ACHN (cell line): ENCODE measurements at regions not wholly inside any gene's neighbourhood (a gene's known extent, or its start where the extent isn't known, plus 50 kb on each side); places are given as distances from the start of the nearest gene placed in this dataset.
"Not testable (repeated sequence)": the region's sequence is repeated elsewhere in the genome, so short reads cannot be mapped to it uniquely, and the experiment has no call there.

Experiments
- DNase-seq: peaks from one replicate; pipeline ENCODE4 v3.0.0-alpha.2; 2015
- in situ Hi-C: cut with HindIII; loops from 2 replicates; pipeline ENCODE4 v1.10.0; 2017; ENCODE audit warnings: low sequenced_read_pairs, low pct_ligation_motif_present, low pct_unique_long_range_greater_than_20kb

DNA sequence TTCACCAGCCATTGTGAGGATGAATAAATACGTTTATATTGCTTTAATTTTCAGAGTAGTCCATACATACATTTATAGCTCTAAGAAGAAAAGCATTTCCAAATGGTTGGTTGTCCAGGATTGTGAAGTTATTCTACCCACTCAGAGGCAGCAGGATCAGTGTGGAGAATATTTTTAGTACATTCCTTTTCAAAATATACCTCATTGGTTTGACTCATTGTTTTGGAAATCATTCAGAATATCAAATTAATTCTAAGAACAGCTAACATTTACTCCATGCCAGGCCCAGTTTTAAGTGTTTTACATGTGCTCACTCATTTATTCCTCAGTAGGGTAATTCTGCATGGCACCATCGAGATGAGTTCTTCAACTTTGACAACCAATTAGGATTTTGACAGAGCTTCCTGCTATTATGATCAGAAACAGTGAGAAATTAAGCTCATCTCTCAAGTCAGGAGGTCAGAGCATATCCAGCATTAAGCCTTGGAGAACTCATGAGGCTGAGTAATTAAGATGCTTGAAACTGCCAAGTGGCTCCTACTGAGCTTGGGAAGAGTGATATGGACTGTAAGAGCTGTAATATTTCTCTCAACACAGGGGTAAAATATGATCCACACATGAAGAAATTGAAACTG lies 153.3 kb upstream of the CLEC14A start:
- in situ Hi-C loops = no loop called here
- DNase-seq = no peak

DNA sequence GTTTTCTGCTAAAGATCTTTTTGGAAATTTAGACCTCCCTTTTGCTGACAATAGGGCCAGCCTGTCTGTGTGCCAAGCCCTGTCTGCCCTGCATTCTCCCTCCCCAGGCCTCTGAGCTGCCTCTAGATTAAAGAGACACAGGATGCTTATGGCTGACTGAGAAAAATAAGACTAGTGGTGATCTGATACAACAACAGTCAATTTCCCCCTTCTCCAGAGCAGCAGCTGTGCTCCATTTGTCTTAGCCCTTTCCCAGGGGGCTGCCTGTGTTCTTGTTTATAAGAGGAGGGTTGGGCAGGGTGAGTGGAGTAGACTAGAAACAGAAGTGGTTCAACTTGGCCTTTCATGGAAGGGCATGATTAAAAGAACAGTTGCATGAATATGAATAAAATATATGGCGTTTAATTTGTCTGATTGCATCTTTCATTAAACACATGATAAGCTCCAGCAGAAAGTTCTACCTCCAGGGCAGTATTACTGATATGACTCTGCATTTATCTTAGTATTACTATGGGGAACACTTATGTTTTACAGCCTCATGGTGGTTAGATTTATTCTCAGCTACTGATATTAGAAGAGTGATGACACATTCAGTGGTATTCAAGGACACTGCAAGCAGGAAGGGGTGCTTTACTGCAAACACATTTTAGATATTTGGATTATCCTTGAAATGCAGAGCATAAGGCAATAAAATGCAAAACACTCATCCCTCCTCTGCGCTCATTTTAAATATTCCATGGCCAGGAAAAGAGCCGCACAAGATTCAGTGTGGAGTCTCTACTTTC lies 150.2 kb upstream of the CLEC14A start:
- no peak for DNase-seq
- in situ Hi-C loops = no loop called here

DNA sequence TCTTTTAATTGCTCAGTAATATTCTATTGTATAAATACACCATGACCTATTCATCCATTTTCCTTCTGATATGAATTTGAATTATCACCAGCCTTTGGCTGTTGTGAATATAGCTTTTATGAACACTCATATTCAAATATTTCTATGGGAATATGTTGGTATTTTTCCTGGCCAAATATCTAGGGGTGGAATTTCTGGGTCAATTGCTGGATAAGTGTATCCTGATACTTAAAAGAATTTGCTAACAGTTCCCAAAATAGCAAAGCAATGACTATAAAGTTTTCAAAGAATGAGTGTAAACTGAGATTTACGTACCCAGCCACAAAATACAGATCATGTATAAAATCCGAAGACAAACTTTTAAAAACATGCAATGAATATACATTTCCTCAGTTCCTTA lies 148.7 kb upstream of the CLEC14A start:
- in situ Hi-C loops = no loop called here
- DNase-seq = no peak

DNA sequence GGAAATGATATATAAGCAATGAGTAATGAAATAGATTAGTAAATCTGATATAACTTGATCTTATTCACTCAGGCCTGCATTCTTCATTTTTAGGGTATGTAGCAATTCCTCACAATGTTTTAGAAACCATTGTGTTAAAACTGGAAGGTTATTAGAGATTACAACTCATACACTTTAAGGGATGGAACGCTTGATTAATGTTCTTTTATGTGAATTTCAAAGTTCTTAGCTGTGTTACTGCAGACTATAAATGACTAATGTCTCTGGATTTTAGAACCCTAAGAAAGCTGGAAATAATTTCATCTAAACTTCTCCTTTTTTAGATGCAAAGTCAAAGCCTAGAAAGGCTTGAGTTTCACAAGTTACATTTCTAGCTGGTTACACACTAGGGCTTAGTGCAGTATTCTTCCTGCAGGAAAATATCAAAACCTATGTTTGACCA lies 148.2 kb upstream of the CLEC14A start:
- no peak for DNase-seq

DNA sequence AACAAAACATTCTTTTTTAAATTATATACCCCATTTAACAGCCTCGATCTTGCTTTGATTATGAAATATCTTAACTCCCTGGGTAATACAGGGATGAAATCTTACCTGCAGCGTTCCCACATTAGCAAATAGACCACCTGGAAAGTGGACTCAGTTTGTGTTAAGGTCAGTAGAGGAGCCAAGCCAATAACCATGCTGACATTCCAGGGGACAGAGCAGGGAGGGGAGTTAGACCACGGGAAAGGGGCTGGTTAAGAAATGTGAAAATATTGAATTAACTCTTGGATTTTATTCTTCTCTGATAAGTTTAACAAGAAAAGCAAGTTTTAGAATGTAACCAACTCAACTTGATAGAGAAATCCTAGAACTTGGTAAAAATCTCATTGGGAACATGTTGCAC lies 144.9 kb upstream of the CLEC14A start:
- DNase-seq = no peak
- in situ Hi-C loops = no loop called here

More for the DNA sequence above, 148.2 kb upstream of the CLEC14A start:
- in situ Hi-C loops = no loop called here

DNA sequence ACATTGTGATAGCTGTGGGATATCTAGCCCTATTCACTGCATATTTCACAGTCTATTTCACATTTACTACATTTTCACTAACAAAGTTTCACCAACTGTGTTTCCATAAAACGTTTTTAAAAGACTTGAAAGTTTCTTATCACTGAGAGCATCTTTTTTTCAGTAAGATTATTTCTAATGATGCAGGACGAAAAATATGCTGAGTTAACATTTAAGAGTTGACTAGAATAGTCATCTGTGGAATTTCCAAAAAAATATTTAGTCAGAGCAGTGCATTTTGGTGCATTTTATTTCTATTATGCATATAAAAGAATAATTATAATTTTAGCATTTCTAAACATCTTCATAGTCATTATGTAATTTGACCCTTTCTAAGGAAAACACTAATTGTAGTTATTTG lies 143.8 kb upstream of the CLEC14A start:
- no peak for DNase-seq
- in situ Hi-C loops = no loop called here

DNA sequence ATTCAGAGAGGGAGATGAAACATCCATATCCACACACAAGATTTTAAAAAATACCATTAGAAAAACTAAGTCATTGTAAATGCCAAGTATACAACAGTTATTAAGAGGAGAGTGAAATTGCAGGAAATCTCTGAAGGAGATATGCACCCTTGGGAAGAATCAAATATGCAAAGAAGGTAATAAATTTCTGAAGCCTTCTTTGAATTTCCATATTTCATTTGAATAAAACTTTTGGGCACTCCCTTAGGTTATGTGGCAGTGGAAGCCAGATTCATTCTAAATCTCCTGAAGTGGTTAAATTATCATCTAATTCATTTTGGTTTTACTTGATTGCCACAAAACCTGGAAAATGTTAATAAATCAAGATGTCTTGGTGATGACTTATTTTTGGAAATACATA lies 138.9 kb upstream of the CLEC14A start:
- in situ Hi-C loops = no loop called here
- no peak for DNase-seq

DNA sequence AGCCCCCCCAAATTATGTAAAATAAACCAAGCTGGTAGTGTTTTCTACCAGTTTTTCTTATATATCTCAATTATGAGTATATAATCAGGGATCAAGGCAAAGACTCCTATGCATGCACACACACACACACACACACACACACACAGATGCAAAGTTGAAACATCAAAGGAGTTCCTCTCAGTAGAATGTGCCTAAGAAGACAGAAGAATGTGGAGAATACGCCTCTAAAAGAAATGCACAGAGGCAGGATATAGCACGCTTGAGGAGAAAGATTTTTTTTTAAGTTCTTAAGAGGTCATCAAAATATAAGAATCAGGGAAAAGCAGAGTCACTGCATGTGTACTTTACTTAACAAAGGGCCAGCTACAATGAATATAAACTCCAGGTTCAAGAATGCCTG lies 138.2 kb upstream of the CLEC14A start:
- in situ Hi-C loops = no loop called here
- DNase-seq = no peak

DNA sequence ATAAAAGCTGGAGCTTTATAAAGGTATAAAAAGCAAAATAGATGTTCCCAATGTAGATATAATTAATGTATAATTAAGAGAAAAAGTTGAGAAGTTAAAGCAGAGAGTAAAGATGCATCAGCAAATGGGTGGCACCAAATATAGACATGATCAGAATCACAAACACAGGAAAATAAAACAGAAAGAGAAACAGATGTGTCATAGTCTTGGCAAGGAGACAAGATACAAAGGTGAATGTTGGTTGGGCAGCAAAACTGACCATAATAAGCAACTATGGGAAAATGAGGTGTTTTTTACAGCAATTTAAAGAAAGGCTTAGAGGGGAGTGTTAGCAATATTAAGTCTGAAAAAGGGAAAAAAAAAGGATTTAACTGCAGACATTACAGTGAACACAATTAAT lies 135.4 kb upstream of the CLEC14A start:
- in situ Hi-C loops = no loop called here
- DNase-seq = no peak

DNA sequence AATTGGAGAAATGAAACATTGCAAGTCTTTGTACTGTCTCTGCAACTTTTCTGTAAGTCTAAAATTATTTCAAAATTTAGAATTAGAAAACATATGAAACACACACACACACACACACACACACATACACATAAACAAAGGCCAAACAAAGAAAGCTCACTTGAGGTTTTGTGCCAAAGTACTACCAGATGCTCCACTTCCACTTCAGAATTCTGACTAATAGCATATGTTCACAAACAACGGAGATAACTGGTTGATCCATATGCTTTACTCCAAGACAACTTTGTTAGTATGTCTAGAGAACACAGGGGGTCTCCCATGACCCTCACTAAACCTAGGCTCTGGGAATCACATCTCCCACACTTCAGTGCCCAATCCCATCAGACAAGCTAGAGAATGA lies 133.8 kb upstream of the CLEC14A start:
- in situ Hi-C loops = no loop called here
- no peak for DNase-seq

DNA sequence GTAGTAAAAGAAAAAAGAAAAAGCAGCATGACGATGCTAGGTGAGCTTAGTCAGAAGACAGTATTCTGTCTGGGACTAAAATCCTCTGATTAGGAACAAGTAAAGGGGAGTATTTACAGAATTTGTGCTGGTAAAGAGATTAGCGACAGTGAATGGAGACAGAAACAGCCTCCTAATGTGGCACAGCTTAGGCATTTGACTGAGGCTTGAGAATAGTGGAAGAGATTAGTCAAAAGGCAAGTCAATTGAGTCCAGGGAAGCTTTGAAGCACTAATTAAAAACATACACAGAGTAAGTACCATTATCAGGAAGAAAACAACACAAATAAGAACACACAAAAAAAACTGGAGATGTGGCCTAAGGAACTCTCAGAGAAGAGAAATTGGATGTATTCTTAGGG lies 131.9 kb upstream of the CLEC14A start:
- no peak for DNase-seq
- in situ Hi-C loops = no loop called here

DNA sequence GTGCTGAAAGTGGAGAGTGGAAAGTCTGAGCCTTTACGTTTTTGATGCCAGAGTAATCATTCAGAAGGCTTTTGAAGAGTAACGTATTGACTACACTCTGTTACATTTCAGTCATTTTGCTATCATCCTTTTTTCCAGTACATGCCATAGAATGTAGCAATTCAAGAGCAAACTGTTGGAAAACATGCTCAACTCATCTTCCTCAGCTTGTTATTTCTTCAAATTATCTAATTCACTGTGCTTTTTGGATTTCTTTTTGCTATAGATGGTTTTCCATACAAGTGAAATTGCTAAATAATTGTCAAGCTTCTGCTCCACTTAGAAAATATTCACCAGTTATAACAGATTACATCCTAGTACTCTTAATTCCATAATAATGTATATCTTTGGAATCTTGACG lies 129.9 kb upstream of the CLEC14A start:
- no peak for DNase-seq
- in situ Hi-C loops = no loop called here

DNA sequence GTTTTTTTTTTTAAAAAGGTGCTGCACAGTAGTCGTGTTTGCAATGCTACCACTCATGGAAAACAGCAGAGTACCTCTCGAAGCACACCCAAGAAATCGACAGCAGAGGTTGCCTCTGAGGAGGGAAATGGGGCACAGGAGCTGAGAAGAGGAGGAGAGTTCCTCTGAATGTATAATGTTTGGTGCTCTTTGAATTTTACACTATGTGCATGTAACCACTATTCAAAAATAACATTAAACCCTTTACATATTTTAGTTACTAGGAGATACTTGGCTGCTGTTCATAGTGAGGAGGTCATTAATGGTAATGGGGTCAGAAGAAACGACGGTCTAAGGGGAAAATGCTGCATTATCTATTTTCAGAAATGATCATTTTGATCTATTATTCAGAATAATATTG lies 129.4 kb upstream of the CLEC14A start:
- in situ Hi-C loops = no loop called here
- DNase-seq = no peak

DNA sequence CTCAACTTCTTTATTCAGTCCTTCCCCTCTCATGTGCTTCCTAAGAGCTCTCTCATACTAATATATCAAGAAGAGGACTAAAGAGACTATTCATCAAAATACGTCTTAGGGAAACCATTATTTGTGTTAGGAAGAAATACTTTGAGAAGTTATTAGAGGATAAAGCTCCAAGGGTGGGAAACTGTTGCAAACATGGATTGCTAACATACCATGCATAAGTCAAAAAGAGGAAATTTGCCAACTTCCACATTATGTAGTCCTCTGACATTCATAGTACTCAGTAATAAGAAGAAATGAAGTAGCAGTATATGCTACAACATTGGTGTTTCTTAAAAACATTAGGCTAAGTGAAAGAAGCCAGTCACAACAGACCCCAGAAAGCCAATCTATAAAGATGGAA lies 128.8 kb upstream of the CLEC14A start:
- in situ Hi-C loops = no loop called here
- DNase-seq = no peak

DNA sequence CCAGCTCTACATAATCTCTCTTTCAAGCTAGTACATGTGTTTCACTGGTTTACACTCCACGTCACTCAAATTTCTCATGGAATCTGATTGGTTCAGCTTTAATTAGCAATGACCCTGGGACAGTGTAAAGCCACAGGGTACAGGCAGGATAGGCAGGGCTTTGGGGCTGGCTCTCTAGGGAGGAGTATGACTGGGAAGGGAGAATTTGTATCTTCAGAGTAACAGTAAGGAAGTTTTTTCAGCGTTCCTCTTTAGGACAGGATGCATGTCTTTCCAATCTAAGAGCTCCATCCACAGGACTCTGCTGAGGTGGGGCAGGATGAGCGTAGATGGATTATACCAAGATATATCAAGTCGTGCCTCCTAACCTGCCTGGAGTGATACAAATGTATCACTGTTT lies 112.0 kb upstream of the CLEC14A start:
- in situ Hi-C loops = no loop called here

DNA sequence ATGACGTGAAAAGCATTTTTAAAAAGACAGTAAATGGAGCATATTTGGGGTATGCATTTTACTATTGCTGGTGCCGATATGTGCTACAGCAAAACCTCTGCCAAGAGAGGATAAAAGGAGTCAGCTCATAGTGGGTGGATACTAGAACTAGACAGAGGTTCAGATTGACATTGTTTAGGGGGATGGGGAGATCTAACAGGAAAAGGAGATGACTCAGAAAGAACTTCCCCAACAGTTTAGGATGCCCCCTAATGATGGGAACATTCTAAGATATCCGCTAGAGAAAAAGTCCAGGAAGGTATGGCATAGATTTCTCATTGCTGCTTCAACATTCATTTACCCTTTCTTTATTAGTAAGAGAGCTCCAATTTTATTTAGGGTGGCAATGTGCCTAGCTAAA lies 110.5 kb upstream of the CLEC14A start:
- no peak for DNase-seq
- in situ Hi-C loops = no loop called here

More for the DNA sequence above, 112.0 kb upstream of the CLEC14A start:
- no peak for DNase-seq

DNA sequence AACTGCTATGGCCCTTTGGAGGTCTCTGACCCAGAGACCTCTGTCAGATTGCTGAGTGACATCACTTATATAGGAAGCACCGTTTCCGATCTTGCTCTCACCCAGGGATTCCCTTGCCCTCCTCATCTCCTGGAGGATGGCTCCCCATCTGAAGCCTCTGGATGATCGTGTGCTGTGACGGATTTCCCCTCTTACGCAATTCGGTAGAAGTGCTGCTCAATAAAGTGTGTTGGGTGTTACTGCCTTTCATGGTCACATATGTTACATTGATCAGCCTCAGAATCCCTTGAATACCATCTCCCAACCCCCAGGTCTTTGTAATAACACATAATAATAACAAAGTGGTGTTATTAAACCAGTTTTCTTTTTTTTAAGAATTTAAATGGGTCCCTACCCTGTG lies 107.3 kb upstream of the CLEC14A start:
- no peak for DNase-seq
- in situ Hi-C loops = no loop called here

DNA sequence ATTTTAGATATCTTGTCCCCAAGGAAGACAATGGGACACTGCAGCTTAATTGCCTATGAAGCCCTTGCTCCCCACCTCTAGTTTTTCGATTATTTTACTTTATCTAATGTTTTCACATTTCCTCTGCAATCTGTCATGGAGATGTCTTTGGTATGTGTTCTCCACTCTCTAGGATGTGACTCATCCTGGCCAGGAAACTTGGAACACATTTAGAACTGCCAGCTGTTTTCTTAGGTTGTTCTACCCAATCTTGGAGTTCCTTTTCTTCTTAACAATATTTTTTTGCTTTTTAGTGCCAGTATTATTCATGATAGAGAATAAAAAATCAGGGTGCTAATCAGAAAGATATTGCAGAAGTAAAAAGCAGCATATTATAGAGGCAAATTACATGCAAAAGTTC lies 101.7 kb upstream of the CLEC14A start:
- DNase-seq = no peak
- in situ Hi-C loops = no loop called here

DNA sequence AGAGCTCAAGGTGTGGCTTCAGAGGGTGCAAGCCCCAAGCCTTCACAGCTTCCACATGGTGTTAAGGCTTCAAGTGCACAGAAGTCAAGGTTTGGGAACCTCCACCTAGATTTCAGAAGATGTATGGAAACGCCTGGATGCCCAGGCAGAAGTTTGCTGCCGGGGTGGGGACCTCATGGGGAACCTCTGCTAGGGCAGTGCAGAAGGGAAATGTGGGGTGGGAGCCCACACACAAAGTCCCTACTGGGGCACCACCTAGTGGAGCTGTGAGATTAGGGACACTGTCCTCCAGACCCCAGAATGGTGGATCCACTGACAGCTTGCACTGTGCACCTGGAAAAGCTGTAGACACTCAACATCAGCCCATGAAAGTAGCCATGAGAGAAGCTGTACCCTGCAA lies 99.6 kb upstream of the CLEC14A start:
- in situ Hi-C loops, DNase-seq: not testable (repeated sequence)

DNA sequence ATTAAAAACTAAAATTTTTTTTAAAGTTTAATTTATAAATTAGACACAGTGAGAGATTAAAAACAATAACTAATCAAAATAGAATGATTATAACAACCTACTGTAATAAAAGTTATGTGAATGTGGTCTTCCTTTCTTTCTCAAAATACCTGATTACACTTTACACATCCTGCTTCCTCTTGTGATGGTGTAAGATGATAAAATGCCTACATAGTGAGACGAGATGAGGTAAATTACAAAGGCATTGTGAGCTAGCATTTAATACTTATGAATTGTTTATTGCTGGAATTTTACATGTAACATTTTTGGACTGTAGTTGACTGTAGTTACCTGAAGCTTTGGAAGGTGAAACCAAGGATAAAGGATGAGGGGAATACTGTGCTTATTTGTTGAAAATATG lies 94.2 kb upstream of the CLEC14A start:
- DNase-seq = no peak
- in situ Hi-C loops = no loop called here
